HG03066 (cell line): ENCODE measurements at regions not wholly inside any gene's neighbourhood (a gene's known extent, or its start where the extent isn't known, plus 50 kb on each side); places are given as distances from the start of the nearest gene placed in this dataset.
"Not testable (repeated sequence)": the region's sequence is repeated elsewhere in the genome, so short reads cannot be mapped to it uniquely, and the experiment has no call there.

Experiments
- ATAC-seq: cut with Tn5 transposase; IDR thresholded peaks from one replicate; pipeline ENCODE4 v1.9.1; 2021; ENCODE audit warnings: low read depth; ENCODE audit not compliant: unreplicated experiment

GRCh38 chr13:90494849-90495248 is 852.6 kb upstream of the MIR17HG start:
- ATAC-seq, result not testable (repeated sequence)

GRCh38 chr13:90498096-90498495 is 849.4 kb upstream of the MIR17HG start:
- no peak for ATAC-seq

DNA sequence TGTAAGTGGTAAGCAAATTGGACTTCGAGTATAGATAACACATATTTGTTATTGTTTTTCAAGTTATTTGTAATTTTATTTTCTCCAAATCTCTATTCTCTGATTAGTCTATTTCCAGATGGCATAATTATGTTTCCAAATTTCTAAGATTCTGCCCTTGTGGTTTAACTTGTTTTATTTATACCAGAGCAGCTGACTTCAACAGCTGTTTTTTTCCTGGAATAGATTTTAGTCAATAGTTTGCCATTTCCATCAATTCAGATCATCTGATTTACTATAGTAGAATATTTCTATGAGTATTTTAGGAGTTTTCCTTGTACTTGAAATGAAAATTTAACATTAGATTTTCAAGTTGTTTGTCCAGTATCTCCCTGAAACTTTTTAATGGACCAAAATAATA is 848.7 kb upstream of the MIR17HG start:
- no peak for ATAC-seq

DNA sequence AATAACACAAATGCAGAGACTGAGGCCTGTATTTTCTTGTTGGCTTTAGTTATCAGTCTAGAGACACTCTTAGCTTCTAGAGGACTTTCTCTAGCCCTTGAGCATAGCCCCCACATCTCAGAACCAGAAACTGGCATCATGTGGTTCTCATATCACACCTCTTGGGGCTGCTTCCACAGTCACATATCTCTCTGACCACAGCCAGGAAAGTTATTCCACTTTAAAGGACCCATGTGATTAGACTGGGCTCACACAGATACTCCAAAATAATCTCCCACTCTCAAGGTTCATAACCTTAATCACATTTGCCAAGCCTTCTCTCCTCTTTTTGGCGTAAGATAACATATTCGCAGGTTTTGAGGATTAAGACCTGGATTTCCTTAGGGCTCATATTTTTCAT is 846.9 kb upstream of the MIR17HG start:
- ATAC-seq, result no peak

- ATAC-seq, result no peak
Observed at GRCh38 chr13:90502153-90502552, 845.3 kb upstream of the MIR17HG start.

DNA sequence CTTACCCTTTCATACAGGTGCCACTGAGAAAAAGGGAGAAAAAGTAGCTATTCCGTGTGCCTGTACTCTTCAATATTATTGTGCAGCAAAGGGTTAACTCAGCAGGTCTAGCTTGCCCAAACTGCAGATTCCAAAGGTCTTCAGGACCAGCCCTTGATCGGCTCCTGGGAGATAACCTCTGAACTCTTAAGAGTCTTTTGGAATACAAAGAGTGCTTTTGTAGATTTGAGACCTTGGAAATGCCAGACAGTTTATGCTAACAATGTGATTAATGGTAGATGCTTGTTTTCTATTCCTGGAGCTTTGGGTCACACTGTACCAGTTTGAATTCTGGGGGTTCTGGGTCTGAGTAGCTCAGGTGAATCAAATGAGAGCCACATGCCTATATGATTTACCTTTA is 844.7 kb upstream of the MIR17HG start:
- ATAC-seq, result no peak

GRCh38 chr13:90510319-90510718 is 837.2 kb upstream of the MIR17HG start:
- ATAC-seq, result no peak

DNA sequence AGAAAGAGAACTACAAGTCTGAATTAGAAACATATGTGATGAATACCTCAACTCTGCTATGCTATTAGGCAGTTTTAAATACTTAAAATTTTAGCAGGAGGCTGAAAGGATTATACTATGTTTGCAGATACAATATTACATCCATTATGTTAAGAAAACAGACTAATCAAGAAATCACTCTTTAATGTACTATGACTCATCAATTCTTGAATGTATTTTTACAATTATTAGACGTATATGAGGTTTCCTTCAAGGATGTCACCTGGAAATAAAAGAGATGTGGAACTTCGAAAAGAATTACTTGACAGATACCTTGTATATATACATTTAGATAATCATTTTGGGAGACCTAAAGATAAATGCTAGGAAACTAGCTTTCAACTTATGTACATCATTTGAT is 835.6 kb upstream of the MIR17HG start:
- no peak for ATAC-seq

DNA sequence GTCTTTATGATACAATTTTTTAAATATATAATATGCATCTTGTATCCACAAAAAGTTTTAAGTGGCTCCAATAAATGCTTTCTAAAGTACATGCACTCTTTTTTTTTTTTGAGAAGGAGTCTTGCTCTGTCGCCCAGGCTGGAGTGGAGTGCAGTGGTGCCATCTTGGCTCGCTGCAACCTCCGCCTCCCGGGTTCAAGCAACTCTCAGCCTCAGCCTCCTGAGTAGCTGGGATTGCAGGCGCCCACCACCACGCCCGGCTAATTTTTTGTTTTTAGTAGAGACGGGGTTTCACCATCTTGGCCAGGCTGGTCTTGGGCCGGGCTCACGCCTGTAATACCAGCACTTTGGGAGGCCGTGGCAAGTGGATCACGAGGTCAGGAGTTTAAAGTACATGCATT is 832.8 kb upstream of the MIR17HG start:
- ATAC-seq, result not testable (repeated sequence)

DNA sequence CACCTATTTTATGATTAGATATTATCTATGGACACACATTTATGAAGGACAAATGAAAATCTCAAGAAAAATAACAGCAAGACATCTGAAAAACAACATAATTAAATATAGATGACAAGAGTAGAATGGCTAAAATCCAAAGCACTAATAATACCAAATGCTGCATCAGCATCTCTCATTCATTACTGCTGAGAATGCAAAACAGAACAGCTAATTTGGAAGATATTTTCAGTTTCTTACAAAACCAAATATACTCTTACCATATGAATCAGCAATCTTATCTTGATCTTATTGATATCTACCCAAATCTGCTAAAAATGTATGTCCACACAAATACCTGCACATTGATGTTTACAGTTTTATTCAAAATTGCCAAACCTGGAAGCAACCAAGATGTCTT is 829.1 kb upstream of the MIR17HG start:
- no peak for ATAC-seq

DNA sequence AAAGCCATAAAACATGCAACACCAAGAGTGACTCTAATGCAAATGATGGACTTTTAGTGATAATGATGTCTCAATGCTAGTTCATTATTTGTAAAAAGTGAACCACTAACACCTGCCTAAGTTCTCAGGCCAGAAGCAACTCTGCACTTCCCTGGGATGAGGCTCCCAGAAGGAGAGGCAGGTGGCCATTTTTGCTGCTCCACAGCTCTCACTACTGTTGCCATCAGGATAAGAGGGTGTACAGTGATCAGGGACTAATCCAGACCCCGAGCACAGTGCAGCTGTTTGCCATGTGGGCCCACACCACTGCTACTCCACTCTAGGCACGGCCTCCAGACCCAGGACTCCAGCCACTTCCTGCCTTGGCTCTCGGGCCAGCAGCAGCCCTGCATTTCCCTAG is 828.3 kb upstream of the MIR17HG start:
- no peak for ATAC-seq

GRCh38 chr13:90526711-90527110 is 820.8 kb upstream of the MIR17HG start:
- no peak for ATAC-seq

DNA sequence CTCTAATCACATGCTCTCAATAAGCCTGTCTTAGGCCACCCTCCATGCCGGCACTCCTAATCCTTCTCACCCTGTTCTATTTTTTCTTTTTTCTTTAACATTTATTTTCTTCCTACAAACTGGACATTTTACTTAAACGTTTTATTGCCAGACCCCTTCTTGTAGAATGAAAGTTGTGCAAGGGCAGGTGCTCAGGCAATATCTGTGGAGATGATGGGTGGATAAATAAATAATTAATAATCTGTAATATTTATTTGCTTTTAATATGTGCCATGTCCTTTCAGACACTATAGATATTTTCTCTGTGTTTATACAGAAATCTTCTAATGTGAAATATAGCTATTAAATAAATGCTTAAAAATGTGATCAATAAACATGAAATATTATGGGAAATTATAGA is 815.7 kb upstream of the MIR17HG start:
- no peak for ATAC-seq

GRCh38 chr13:90532861-90533492 is 814.5 kb upstream of the MIR17HG start:
- no peak for ATAC-seq

DNA sequence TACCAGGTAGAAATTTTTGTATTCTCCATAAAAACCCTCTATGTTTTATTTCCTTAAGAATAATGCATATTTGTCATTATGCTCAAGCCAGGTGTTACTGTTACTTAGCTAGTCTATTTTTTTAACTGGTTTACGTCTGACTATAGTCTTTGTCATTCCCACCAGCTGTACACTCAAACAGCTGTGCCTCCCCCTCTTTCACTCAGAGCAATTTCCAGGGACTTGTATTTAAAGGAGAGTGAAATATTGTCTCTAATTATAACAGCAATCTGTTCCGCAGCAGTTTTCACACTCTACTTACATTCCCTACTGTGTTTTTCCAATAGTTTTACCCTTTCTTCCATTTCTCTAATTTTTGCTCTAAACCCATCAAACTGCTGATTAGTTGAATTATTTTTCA is 813.6 kb upstream of the MIR17HG start:
- ATAC-seq, result no peak

DNA sequence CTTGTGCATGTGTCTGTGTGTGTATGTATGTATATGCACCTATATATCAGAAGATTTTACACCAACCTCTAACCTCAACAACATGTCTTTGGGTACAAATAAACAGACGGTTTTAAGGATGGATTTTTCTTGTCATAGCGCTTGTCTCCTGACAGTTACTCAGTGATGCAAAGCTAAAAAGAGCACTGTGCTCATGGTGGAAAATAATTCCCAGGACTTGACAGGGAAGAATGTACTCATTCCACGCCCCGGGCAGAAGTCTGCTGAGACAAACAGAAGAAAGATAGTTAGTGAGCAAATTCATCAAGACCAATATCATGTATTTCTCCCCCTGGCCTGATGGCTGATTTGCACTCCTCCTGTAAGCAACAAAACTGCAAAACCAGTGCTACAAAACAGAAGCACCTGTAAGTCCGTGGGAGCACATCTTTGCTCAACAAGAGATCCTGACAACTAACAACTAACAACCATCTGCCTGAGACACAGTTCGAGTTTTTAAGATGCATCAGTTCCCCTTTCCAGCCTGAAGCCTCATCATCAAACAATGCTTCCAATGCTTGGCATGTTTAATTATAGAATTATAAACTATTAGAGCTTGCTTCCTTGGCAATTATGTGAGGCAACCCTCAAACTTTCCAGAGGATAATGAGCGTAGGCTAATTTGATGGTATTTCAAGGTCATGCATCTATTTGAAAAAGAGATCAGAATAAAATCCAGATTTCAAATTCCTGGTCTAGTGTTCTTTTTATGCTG is 812.7 kb upstream of the MIR17HG start:
- ATAC-seq, result no peak

DNA sequence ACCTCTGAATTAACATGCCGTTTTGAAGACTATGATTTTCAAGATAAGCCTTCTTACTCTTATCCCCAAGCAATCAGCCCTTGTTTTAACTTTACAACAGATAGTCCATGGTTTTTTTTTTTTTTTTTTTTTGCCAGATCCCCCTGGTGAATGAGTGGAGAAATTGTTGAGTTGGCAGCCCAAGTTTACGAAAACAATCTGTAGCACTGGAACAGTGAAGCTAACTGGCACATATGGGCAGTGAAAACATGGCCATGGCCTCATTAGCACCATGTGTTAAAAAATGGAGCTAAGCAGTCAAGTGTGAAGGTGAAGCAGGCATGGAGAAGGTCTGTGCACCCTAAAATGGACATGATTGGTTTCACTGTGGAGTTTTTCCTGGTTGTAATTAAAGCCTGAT is 812.1 kb upstream of the MIR17HG start:
- ATAC-seq, result no peak

- ATAC-seq, result no peak
Observed at GRCh38 chr13:90538063-90538462, 809.4 kb upstream of the MIR17HG start.

DNA sequence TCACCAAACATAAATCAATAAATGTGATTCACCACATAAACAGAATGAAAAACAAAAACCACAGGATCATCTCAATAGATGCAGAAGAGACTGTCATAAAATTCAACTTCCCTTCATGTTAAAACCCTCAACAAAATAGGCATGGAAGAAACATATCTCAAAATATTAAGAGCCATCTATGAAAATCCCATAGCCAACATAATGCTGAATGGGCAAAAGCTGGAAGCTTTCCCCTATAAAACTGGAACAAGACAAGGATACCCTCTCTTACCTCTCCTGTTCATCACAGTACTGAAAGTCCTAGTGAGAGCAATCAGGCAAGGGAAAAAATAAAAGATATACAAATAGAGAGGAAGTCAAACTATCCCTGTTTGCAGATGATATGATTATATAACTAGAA is 806.1 kb upstream of the MIR17HG start:
- no peak for ATAC-seq

- no peak for ATAC-seq
Observed at GRCh38 chr13:90542959-90543505, 804.5 kb upstream of the MIR17HG start.

GRCh38 chr13:90545070-90545840 is 802.2 kb upstream of the MIR17HG start:
- ATAC-seq, result no peak
